ENCODE measurements at regions not wholly inside any gene's neighbourhood (a gene's known extent, or its start where the extent isn't known, plus 50 kb on each side); places are given as distances from the start of the nearest gene placed in this dataset.
"Not testable (repeated sequence)": the region's sequence is repeated elsewhere in the genome, so short reads cannot be mapped to it uniquely, and the experiment has no call there.

DNA sequence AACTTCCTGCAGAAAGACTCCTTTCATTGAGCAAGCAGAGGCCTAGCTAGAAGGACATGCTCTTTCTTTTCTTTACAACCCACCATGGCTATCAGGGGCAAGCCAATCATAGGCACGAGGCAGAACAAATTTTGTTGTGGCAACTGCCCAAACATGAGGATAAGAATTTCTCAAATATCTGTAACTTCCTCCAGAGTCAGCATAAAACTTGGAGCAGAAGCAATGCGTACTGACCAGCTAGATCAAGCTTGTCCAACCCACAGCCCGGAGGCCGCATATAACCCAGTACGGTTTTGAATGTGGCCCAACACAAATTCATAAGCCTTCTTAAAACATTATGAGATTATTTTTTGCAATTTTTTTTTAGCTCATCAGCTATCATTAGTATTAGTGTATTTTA is 87.0 kb upstream of the SOX21 start:
- Mint-ChIP-seq H3K36me3 (ENCODE audit: low read depth, unreplicated experiment) (no peaks in the 10 kb centered on the region), H3K27ac (ENCODE audit: unreplicated experiment) (no peak overlapping the region), H3K4me3 (ENCODE audit: unreplicated experiment) (no peak overlapping the region), H3K4me1 (ENCODE audit: unreplicated experiment) (no peaks in the 10 kb centered on the region), H3K27me3 (ENCODE audit: unreplicated experiment) (no peaks in the 10 kb centered on the region), H3K9me3 (ENCODE audit: unreplicated experiment) (no peaks in the 10 kb centered on the region)
- TF ChIP-seq, protein P1, sequence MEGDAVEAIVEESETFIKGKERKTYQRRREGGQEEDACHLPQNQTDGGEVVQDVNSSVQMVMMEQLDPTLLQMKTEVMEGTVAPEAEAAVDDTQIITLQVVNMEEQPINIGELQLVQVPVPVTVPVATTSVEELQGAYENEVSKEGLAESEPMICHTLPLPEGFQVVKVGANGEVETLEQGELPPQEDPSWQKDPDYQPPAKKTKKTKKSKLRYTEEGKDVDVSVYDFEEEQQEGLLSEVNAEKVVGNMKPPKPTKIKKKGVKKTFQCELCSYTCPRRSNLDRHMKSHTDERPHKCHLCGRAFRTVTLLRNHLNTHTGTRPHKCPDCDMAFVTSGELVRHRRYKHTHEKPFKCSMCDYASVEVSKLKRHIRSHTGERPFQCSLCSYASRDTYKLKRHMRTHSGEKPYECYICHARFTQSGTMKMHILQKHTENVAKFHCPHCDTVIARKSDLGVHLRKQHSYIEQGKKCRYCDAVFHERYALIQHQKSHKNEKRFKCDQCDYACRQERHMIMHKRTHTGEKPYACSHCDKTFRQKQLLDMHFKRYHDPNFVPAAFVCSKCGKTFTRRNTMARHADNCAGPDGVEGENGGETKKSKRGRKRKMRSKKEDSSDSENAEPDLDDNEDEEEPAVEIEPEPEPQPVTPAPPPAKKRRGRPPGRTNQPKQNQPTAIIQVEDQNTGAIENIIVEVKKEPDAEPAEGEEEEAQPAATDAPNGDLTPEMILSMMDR (IDR thresholded peaks at IDR 0.05; ENCODE audit: unreplicated experiment): no peak
- no peak for DNase-seq (ENCODE audit: low spot score)

DNA sequence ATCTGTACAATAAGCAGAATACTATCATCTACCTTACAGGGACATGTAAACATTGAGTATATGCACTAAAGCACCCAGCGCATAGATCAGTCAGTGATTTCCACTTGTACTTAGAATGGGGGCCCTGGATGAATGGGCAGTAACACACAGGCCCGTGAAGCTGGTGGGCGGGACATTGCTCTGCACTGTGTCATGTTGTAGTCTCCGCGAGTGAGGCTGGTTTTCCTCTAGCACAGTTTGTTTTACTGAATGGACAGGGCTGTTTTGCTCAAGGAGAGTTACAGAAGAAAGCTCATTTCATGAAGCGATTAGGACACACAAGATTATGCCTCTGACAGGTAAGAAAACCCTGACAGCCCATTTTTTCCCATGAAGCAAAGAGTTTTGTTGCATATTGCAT is 86.4 kb upstream of the SOX21 start:
- H3K27me3 Mint-ChIP-seq (ENCODE audit: unreplicated experiment): peaks cover under 1% of the 10 kb centered on the region
- no peaks in the 10 kb centered on the region for H3K36me3 Mint-ChIP-seq (ENCODE audit: low read depth, unreplicated experiment)
- no peak for DNase-seq (ENCODE audit: low spot score)
- H3K9me3 Mint-ChIP-seq (ENCODE audit: unreplicated experiment): no peaks in the 10 kb centered on the region
- TF ChIP-seq, protein P1 (IDR thresholded peaks at IDR 0.05; ENCODE audit: unreplicated experiment): no peak
- H3K4me1 Mint-ChIP-seq (ENCODE audit: unreplicated experiment): no peaks in the 10 kb centered on the region
- H3K4me3 Mint-ChIP-seq (ENCODE audit: unreplicated experiment): no peak overlapping the region
- H3K27ac Mint-ChIP-seq (ENCODE audit: unreplicated experiment): no peak overlapping the region

GRCh38 chr13:94795292-94795691 is 82.9 kb upstream of the SOX21 start:
- H3K27me3 Mint-ChIP-seq (ENCODE audit: unreplicated experiment): peaks cover 2% of the 10 kb centered on the region
- H3K36me3 Mint-ChIP-seq (ENCODE audit: low read depth, unreplicated experiment): no peaks in the 10 kb centered on the region
- no peaks in the 10 kb centered on the region for H3K9me3 Mint-ChIP-seq (ENCODE audit: unreplicated experiment)
- H3K4me3 Mint-ChIP-seq (ENCODE audit: unreplicated experiment): no peak overlapping the region
- H3K4me1 Mint-ChIP-seq (ENCODE audit: unreplicated experiment): no peaks in the 10 kb centered on the region
- TF ChIP-seq, protein P1 (IDR thresholded peaks at IDR 0.05; ENCODE audit: unreplicated experiment): no peak
- H3K27ac Mint-ChIP-seq (ENCODE audit: unreplicated experiment): no peak overlapping the region
- DNase-seq (ENCODE audit: low spot score): no peak

DNA sequence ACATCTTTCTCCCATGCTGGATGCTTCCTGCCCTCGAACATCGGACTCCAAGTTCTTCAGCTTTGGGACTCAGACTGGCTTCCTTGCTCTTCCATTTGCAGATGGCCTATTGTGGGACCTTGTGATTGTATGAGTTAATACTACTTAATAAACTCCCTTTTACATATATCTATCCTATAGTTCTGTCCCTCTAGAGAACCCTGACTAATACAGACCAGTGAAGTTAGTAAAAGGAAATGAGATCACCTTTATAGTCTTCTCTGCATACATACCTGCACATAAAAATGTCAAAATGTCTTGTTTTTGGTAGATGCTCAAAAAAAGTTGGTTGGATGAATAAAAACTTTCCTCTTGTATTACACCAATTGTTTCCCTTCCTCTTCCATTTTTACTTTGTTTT is 73.9 kb upstream of the SOX21 start:
- H3K27ac Mint-ChIP-seq (ENCODE audit: unreplicated experiment): not testable (repeated sequence)

DNA sequence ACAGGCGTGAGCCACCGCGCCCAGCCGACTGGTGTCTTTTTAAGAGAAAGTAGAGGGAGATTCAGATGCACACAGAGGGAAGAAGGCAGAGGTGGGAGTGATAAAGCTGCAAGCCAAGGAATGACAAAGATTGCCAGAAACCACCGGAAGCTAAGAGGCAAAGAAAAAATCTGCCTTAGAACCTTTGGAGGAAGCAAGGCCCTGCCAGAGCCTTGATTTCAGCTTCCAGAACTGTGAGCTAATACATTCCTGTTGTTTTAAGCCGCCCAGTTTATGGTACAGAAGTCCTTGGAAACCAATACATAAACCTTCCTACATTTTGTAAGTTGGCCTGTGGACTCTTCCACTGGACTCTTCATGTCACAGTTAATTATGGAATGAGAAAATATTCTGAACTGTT is 71.7 kb upstream of the SOX21 start:
- no peak for DNase-seq (ENCODE audit: low spot score)
- no peaks in the 10 kb centered on the region for H3K9me3 Mint-ChIP-seq (ENCODE audit: unreplicated experiment)
- H3K36me3 Mint-ChIP-seq (ENCODE audit: low read depth, unreplicated experiment): no peaks in the 10 kb centered on the region
- H3K4me3 Mint-ChIP-seq (ENCODE audit: unreplicated experiment): no peak overlapping the region
- TF ChIP-seq, protein P1 (IDR thresholded peaks at IDR 0.05; ENCODE audit: unreplicated experiment): no peak
- no peaks in the 10 kb centered on the region for H3K27me3 Mint-ChIP-seq (ENCODE audit: unreplicated experiment)
- no peak overlapping the region for H3K27ac Mint-ChIP-seq (ENCODE audit: unreplicated experiment)
- H3K4me1 Mint-ChIP-seq (ENCODE audit: unreplicated experiment): no peaks in the 10 kb centered on the region

More for the DNA sequence above, 73.9 kb upstream of the SOX21 start:
- H3K27me3 Mint-ChIP-seq (ENCODE audit: unreplicated experiment); H3K9me3 Mint-ChIP-seq (ENCODE audit: unreplicated experiment); H3K4me3 Mint-ChIP-seq (ENCODE audit: unreplicated experiment); H3K4me1 Mint-ChIP-seq (ENCODE audit: unreplicated experiment); H3K36me3 Mint-ChIP-seq (ENCODE audit: low read depth, unreplicated experiment); DNase-seq (ENCODE audit: low spot score): not testable (repeated sequence)

- no peak for DNase-seq (ENCODE audit: low spot score)
- TF ChIP-seq, protein P1 (IDR thresholded peaks at IDR 0.05; ENCODE audit: unreplicated experiment): no peak
- no peaks in the 10 kb centered on the region for H3K4me1 Mint-ChIP-seq (ENCODE audit: unreplicated experiment)
- no peaks in the 10 kb centered on the region for H3K36me3 Mint-ChIP-seq (ENCODE audit: low read depth, unreplicated experiment)
- H3K27ac Mint-ChIP-seq (ENCODE audit: unreplicated experiment): no peak overlapping the region
- H3K4me3 Mint-ChIP-seq (ENCODE audit: unreplicated experiment): no peak overlapping the region
- no peaks in the 10 kb centered on the region for H3K9me3 Mint-ChIP-seq (ENCODE audit: unreplicated experiment)
- H3K27me3 Mint-ChIP-seq (ENCODE audit: unreplicated experiment): no peaks in the 10 kb centered on the region
Measured at GRCh38 chr13:94783489-94783888, 71.1 kb upstream of the SOX21 start.

All from endothelial cell (in vitro differentiated cells).